Mesenchymal stem cell (in vitro differentiated cells and primary cell): ENCODE measurements at regions not wholly inside any gene's neighbourhood (a gene's known extent, or its start where the extent isn't known, plus 50 kb on each side); places are given as distances from the start of the nearest gene placed in this dataset.

Experiments used
- DNase-seq: peaks from one replicate; pipeline ENCODE4 v3.0.0-alpha.2; 2013
- H2AFZ ChIP-seq: one replicate; pipeline ENCODE4 v1.6.1; 2013; ENCODE audit warnings: low read depth, mild to moderate bottlenecking, control low read depth, inconsistent platforms, low read length, moderate library complexity
- H2AK5ac ChIP-seq: 2 replicates; pipeline ENCODE4 v1.6.1; 2013; ENCODE audit warnings: low read length, moderate library complexity, mild to moderate bottlenecking, inconsistent platforms; ENCODE audit not compliant: severe bottlenecking
- H2BK120ac ChIP-seq: one replicate; pipeline ENCODE4 v1.6.1; 2013; ENCODE audit warnings: low read depth, mild to moderate bottlenecking, inconsistent platforms, low read length, moderate library complexity
- H2BK12ac ChIP-seq, 2 experiments: one replicate each; pipeline ENCODE4 v1.6.1; 2013; ENCODE audit warnings: inconsistent platforms in 2 of 2, low read length in 2 of 2, mild to moderate bottlenecking in 2 of 2, moderate library complexity in 2 of 2, control low read depth in 1 of 2
- H2BK15ac ChIP-seq: one replicate; pipeline ENCODE4 v1.6.1; 2013; ENCODE audit warnings: mild to moderate bottlenecking, low read depth, inconsistent platforms; ENCODE audit not compliant: poor library complexity, severe bottlenecking
- H2BK5ac ChIP-seq: 2 replicates; pipeline ENCODE4 v1.6.1; 2013; ENCODE audit warnings: low read depth, mild to moderate bottlenecking, low read length, control low read depth, inconsistent platforms; ENCODE audit not compliant: poor library complexity, severe bottlenecking
- H3K14ac ChIP-seq, 2 experiments: one replicate each; pipeline ENCODE4 v1.6.1; 2013; ENCODE audit warnings: inconsistent platforms in 2 of 2, low read length in 2 of 2, control low read depth in 1 of 2, mild to moderate bottlenecking in 1 of 2, moderate library complexity in 1 of 2
- H3K18ac ChIP-seq, 2 experiments: one replicate each; pipeline ENCODE4 v1.6.1; 2013; ENCODE audit warnings: inconsistent platforms in 2 of 2, low read length in 2 of 2, control low read depth in 1 of 2, low read depth in 1 of 2, mild to moderate bottlenecking in 1 of 2
- H3K23ac ChIP-seq, 2 experiments: one replicate each; pipeline ENCODE4 v1.6.1; 2013; ENCODE audit warnings: inconsistent platforms in 2 of 2, low read length in 2 of 2, mild to moderate bottlenecking in 2 of 2, moderate library complexity in 2 of 2, control low read depth in 1 of 2
- H3K27ac ChIP-seq: 2 replicates; pipeline ENCODE4 v1.5.1; 2013; ENCODE audit warnings: mild to moderate bottlenecking, moderate library complexity, low read length, control low read depth, inconsistent platforms; ENCODE audit not compliant: poor library complexity, severe bottlenecking
- H3K27me3 ChIP-seq, 2 experiments: 2 replicates each; pipeline versions ENCODE4 v1.6.1 to v1.7.0; 2013; ENCODE audit warnings: low read length in 2 of 2, mild to moderate bottlenecking in 2 of 2, moderate library complexity in 2 of 2, control low read depth in 1 of 2, inconsistent platforms in 1 of 2; ENCODE audit not compliant: control insufficient read depth in 1 of 2, insufficient read depth in 1 of 2
- H3K36me3 ChIP-seq, 2 experiments: 2 replicates each; pipeline versions ENCODE4 v1.6.1 to v1.7.0; 2013; ENCODE audit warnings: low read length in 2 of 2, control low read depth in 1 of 2, inconsistent platforms in 1 of 2, low read depth in 1 of 2, mild to moderate bottlenecking in 1 of 2; ENCODE audit not compliant: insufficient read depth in 2 of 2, control insufficient read depth in 1 of 2
- H3K4ac ChIP-seq, 2 experiments: one replicate each; pipeline ENCODE4 v1.6.1; 2013; ENCODE audit warnings: inconsistent platforms in 2 of 2, low read length in 2 of 2, mild to moderate bottlenecking in 2 of 2, moderate library complexity in 2 of 2, control low read depth in 1 of 2, low read depth in 1 of 2
- H3K4me1 ChIP-seq: 2 replicates; pipeline ENCODE4 v1.6.1; 2013; ENCODE audit warnings: low read depth, low read length, control low read depth; ENCODE audit not compliant: control insufficient read depth, insufficient read depth
- H3K4me2 ChIP-seq: 2 replicates; pipeline ENCODE4 v1.6.1; 2013; ENCODE audit warnings: low read length, mild to moderate bottlenecking, inconsistent platforms; ENCODE audit not compliant: poor library complexity, severe bottlenecking
- H3K4me3 ChIP-seq, 2 experiments: 2 replicates each; pipeline versions ENCODE4 v1.5.1 to v1.7.0; 2013; ENCODE audit warnings: low read length in 2 of 2, mild to moderate bottlenecking in 2 of 2, control low read depth in 1 of 2, low read depth in 1 of 2; ENCODE audit not compliant: insufficient read depth in 1 of 2
- H3K79me1 ChIP-seq: replicated peaks from 2 replicates; pipeline ENCODE4 v1.6.1; 2013; ENCODE audit warnings: mild to moderate bottlenecking, control low read depth, low read length, inconsistent platforms; ENCODE audit not compliant: poor library complexity, severe bottlenecking
- H3K9ac ChIP-seq: 2 replicates; pipeline ENCODE4 v1.7.0; 2013; ENCODE audit warnings: mild to moderate bottlenecking, low read length, moderate library complexity
- H3K9me3 ChIP-seq: 2 replicates; pipeline ENCODE4 v1.7.0; 2013; ENCODE audit warnings: mild to moderate bottlenecking, low read length; ENCODE audit not compliant: control insufficient read depth
- H4K8ac ChIP-seq: one replicate; pipeline ENCODE4 v1.6.1; 2013; ENCODE audit warnings: inconsistent platforms, mild to moderate bottlenecking, low read length, moderate library complexity
- H4K91ac ChIP-seq: one replicate; pipeline ENCODE4 v1.6.1; 2013; ENCODE audit warnings: mild to moderate bottlenecking, low read length, inconsistent platforms
- WGBS: methylation state at CpG from one replicate; pipeline ENCODE4 v1.1.7; 2013; ENCODE audit warnings: mixed read lengths; 5-methylcytosine and 5-hydroxymethylcytosine counted together

- peaks cover 20 to 55% of the 10 kb centered on the region in 2 experiments for H3K27me3 ChIP-seq
- no peaks in the 10 kb centered on the region for H3K79me1 ChIP-seq
- no peak overlapping the region for H4K8ac ChIP-seq
- H3K9ac ChIP-seq: no peak overlapping the region
- H4K91ac ChIP-seq: no peak overlapping the region
- H3K18ac ChIP-seq: no peak overlapping the region
- H3K4me2 ChIP-seq: no peak overlapping the region
- no peaks in the 10 kb centered on the region for H3K9me3 ChIP-seq
- H2AK5ac ChIP-seq: no peak overlapping the region
- peaks cover 11% of the 10 kb centered on the region for H3K4me1 ChIP-seq
- 0% methylated on average over 3 of the region's 3 CpGs for WGBS
- H3K4ac ChIP-seq: no peak overlapping the region
- H3K27ac ChIP-seq: no peak overlapping the region
- no peak for DNase-seq
- no peak overlapping the region for H3K14ac ChIP-seq
- H2BK15ac ChIP-seq: no peak overlapping the region
- no peak overlapping the region for H3K4me3 ChIP-seq
- no peaks in the 10 kb centered on the region for H3K36me3 ChIP-seq
- H3K23ac ChIP-seq: no peak overlapping the region
- no peak overlapping the region for H2AFZ ChIP-seq
- H2BK12ac ChIP-seq: no peak overlapping the region
- no peak overlapping the region for H2BK5ac ChIP-seq
- no peak overlapping the region for H2BK120ac ChIP-seq
Measured at GRCh38 chr1:30380625-30380984, 342.8 kb downstream of the MATN1 start.

DNA sequence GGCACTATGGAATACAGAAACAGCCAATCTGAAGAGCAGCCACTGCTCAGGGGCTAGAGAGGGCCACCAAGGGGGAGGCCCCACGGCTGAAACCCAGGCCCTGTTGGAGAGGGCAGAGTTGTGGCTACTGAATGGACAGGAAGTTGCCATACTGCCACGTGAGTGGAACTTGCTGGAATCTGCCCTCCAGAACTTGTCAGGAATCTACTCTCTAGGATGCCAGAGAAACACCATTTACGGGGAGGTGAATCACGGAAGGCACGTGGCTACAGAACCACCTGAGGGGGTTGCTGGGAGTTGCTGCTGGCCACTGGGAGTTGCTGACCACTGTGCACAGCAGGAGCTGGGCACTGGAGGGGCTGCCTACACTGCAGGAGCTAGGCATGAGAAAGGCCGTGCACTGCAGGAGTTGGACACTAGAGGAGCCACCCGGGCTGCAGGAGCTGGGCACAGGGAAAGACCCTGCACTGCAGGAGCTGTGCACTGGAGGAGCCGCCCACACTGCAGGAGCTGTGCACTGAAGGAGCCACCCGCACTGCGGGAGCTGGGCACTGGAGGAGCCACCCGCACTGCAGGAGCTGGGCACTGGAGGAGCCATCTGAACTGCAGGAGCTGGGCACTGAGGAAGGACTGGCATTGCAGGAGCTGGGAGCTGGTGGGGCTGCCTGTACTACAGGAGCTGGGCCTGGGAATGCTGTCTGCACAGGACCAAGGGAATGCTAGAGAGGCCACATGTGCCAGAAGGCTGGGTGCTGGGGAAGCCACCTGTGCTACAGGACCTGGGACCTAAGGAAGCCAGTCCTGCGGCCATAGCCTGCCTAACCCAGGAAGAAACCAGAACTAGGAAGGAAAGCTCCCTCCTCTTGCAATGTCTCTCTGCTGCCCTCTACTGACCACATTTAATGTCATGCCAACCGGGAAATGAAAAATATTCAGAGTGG, 343.4 kb downstream of the MATN1 start:
- Histone ChIP-seq H2BK15ac (no peak overlapping the region), H3K4me2 (no peak overlapping the region), H4K8ac (no peak overlapping the region), H3K79me1 (no peaks in the 10 kb centered on the region), H3K27me3 (peaks cover 20 to 55% of the 10 kb centered on the region in 2 experiments), H3K9ac (peak overlapping the region; percentile 55), H3K4me1 (peaks cover 11% of the 10 kb centered on the region), H3K4me3 (no peak overlapping the region), H2BK120ac (no peak overlapping the region), H3K9me3 (no peaks in the 10 kb centered on the region), H3K4ac (no peak overlapping the region), H3K14ac (no peak overlapping the region), H3K36me3 (no peaks in the 10 kb centered on the region), H3K23ac (no peak overlapping the region), H2AK5ac (no peak overlapping the region), H2BK5ac (no peak overlapping the region), H2BK12ac (no peak overlapping the region), H4K91ac (peak overlapping the region; percentile 7), H3K27ac (no peak overlapping the region), H3K18ac (no peak overlapping the region), H2AFZ (no peak overlapping the region)
- peak; percentile 56 for DNase-seq
- 64% methylated on average over 13 of the region's 13 CpGs for WGBS

- Histone ChIP-seq H3K14ac (no peak overlapping the region), H3K4me1 (peaks cover 11% of the 10 kb centered on the region), H3K27me3 (peaks cover 20 to 55% of the 10 kb centered on the region in 2 experiments), H2BK120ac (no peak overlapping the region), H3K9me3 (no peaks in the 10 kb centered on the region), H3K36me3 (no peaks in the 10 kb centered on the region), H3K4me3 (no peak overlapping the region), H4K91ac (no peak overlapping the region), H3K4ac (no peak overlapping the region), H2AK5ac (no peak overlapping the region), H3K79me1 (no peaks in the 10 kb centered on the region), H3K23ac (no peak overlapping the region), H3K27ac (no peak overlapping the region), H2BK5ac (no peak overlapping the region), H2AFZ (no peak overlapping the region), H3K4me2 (no peak overlapping the region), H3K18ac (no peak overlapping the region), H2BK12ac (no peak overlapping the region), H2BK15ac (no peak overlapping the region), H4K8ac (no peak overlapping the region), H3K9ac (peak overlapping the region; percentile 55)
- DNase-seq: peak; percentile 1
- 36% methylated on average over 18 of the region's 18 CpGs for WGBS
Measured at GRCh38 chr1:30378991-30379581, 344.3 kb downstream of the MATN1 start.

DNA sequence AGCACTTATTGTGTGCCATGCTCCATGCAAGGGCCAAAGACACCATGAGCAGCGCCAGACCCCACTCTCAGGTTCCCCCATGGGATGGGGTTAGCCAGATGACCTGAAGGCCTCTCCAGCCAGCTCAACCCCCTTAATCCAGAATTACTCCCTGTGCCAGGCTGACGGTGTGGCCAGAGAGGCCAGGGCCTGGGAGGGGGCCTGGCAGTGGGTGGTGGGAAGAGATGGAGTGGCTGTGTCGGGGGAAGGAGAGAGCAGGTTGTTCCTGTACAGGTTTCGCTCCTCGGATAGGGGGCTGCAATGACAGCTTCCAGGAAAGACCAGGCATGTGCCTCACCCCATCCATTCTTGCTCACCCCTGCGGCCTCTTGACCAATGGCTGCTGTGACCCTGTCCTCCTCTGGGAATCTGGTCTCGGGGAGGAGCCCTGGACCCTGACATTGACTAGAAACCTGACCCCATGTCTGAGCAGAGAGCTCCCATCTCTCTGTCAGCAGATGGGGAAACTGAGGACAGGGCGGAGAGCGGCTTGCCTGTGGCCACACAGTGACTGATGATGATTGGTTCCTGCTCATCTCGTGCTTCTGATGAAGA, 345.3 kb downstream of the MATN1 start:
- H4K8ac ChIP-seq: no peak overlapping the region
- no peaks in the 10 kb centered on the region for H3K9me3 ChIP-seq
- H2BK15ac ChIP-seq: no peak overlapping the region
- no peaks in the 10 kb centered on the region for H3K36me3 ChIP-seq
- H2BK12ac ChIP-seq: no peak overlapping the region
- H4K91ac ChIP-seq: no peak overlapping the region
- H2BK120ac ChIP-seq: no peak overlapping the region
- 65% methylated on average over 8 of the region's 10 CpGs for WGBS
- H2AFZ ChIP-seq: no peak overlapping the region
- H3K79me1 ChIP-seq: no peaks in the 10 kb centered on the region
- no peak overlapping the region for H3K27ac ChIP-seq
- H3K4me2 ChIP-seq: no peak overlapping the region
- H3K4me3 ChIP-seq: no peak overlapping the region
- no peak overlapping the region for H2AK5ac ChIP-seq
- H3K18ac ChIP-seq: no peak overlapping the region
- peaks cover 11% of the 10 kb centered on the region for H3K4me1 ChIP-seq
- H3K23ac ChIP-seq: no peak overlapping the region
- no peak overlapping the region for H3K9ac ChIP-seq
- no peak overlapping the region for H3K14ac ChIP-seq
- peaks cover 20 to 53% of the 10 kb centered on the region in 2 experiments for H3K27me3 ChIP-seq
- no peak overlapping the region for H2BK5ac ChIP-seq
- no peak overlapping the region for H3K4ac ChIP-seq
- DNase-seq: no peak
